LNCAP (cell line): ENCODE measurements at regions not wholly inside any gene's neighbourhood (a gene's known extent, or its start where the extent isn't known, plus 50 kb on each side); places are given as distances from the start of the nearest gene placed in this dataset.

ENCODE experiments used
- CTCF ChIP-seq: fragments of 450-650 bp; IDR thresholded peaks from 2 replicates; pipeline ENCODE4 v1.5.1; 2017; ENCODE audit warnings: mild to moderate bottlenecking

- no peak for TF ChIP-seq CTCF
Observed at GRCh38 chr4:79661196-79661595, 253.2 kb upstream of the GK2 start.

GRCh38 chr4:79657379-79657778 is 249.4 kb upstream of the GK2 start:
- no peak for TF ChIP-seq CTCF

- TF ChIP-seq CTCF: no peak
Observed at GRCh38 chr4:79653871-79654270, 245.8 kb upstream of the GK2 start.

GRCh38 chr4:79652738-79653137 is 244.7 kb upstream of the GK2 start:
- TF ChIP-seq CTCF: no peak

- TF ChIP-seq CTCF: no peak
Observed at GRCh38 chr4:79652232-79652631, 244.2 kb upstream of the GK2 start.

- TF ChIP-seq CTCF: no peak
Observed at GRCh38 chr4:79651456-79651855, 243.4 kb upstream of the GK2 start.

GRCh38 chr4:79650794-79651431 is 242.9 kb upstream of the GK2 start:
- no peak for TF ChIP-seq CTCF

- TF ChIP-seq CTCF: no peak
Observed at GRCh38 chr4:79650217-79650616, 242.2 kb upstream of the GK2 start.
